Suprapubic skin (tissue), 4 donors: ENCODE measurements at regions not wholly inside any gene's neighbourhood (a gene's known extent, or its start where the extent isn't known, plus 50 kb on each side); places are given as distances from the start of the nearest gene placed in this dataset.

ENCODE experiments used
- EP300 ChIP-seq: sonication (generic); formaldehyde crosslinking; IDR thresholded peaks from one replicate; pipeline ENCODE4 v1.6.1; 2017; ENCODE audit warnings: antibody characterized with exemption
- POLR2A ChIP-seq, 2 donors: fragments of 450-650 bp; IDR thresholded peaks; one replicate each; pipeline ENCODE4 v1.6.1; 2017; ENCODE audit warnings: antibody characterized with exemption in 2 of 2, mild to moderate bottlenecking in 2 of 2, moderate library complexity in 2 of 2
- POLR2AphosphoS5 ChIP-seq, 3 donors: sonication (generic); formaldehyde crosslinking; IDR thresholded peaks; one replicate each; pipeline ENCODE4 v1.6.1; 2017; ENCODE audit warnings: antibody characterized with exemption in 3 of 3
- TF ChIP-seq, protein P1 (sequence below), 2 donors: fragments of 200-600 bp in 1 of 2; fragments of 450-650 bp in 1 of 2; sonication (generic) in 1 of 2; IDR thresholded peaks; one replicate each; pipeline ENCODE4 v1.5.1; 2016 to 2019; ENCODE audit warnings: antibody characterized with exemption in 2 of 2, mild to moderate bottlenecking in 1 of 2, moderate library complexity in 1 of 2

DNA sequence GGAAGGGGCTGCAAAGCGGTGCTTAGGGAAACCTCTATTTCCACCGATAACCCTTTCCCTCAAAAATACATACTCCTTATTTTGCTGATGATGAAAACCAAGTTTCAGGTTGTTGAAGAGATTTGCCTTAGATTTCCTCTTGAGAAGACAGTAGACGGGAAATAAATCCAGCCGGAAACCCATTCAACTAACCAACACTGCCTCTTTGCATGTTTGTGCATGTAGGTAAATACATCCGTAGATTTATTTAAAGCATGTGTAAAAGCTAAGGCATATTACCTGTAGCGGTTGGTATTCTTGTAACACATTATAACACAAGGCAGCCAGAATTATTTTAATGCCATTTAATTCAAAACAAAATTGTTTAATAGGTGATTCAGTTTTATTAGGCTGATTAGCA is 136.3 kb upstream of the SLC22A23 start:
- TF ChIP-seq, protein P1, sequence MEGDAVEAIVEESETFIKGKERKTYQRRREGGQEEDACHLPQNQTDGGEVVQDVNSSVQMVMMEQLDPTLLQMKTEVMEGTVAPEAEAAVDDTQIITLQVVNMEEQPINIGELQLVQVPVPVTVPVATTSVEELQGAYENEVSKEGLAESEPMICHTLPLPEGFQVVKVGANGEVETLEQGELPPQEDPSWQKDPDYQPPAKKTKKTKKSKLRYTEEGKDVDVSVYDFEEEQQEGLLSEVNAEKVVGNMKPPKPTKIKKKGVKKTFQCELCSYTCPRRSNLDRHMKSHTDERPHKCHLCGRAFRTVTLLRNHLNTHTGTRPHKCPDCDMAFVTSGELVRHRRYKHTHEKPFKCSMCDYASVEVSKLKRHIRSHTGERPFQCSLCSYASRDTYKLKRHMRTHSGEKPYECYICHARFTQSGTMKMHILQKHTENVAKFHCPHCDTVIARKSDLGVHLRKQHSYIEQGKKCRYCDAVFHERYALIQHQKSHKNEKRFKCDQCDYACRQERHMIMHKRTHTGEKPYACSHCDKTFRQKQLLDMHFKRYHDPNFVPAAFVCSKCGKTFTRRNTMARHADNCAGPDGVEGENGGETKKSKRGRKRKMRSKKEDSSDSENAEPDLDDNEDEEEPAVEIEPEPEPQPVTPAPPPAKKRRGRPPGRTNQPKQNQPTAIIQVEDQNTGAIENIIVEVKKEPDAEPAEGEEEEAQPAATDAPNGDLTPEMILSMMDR (IDR thresholded peaks at IDR 0.05): no peak
- TF ChIP-seq POLR2A (IDR thresholded peaks at IDR 0.05) (no peak), POLR2AphosphoS5 (IDR thresholded peaks at IDR 0.05) (no peak), EP300 (no peak)
